HCT116 (cell line): ENCODE measurements at regions not wholly inside any gene's neighbourhood (a gene's known extent, or its start where the extent isn't known, plus 50 kb on each side); places are given as distances from the start of the nearest gene placed in this dataset.

ENCODE experiments used
- ATAC-seq: fragments of 200-7000 bp; cut with Tn5 transposase; 2 replicates; pipeline ENCODE4 v1.9.1; 2020; ENCODE audit warnings: mild to moderate bottlenecking, moderate library complexity
- BruUV-seq: library from RNA; stranded (reverse); fragments of 400-500 nt; replicated peaks from 2 replicates; lab custom pipeline; 2021; lab: Mats Ljungman, UMichigan
- CTCF ChIA-PET: fragments of 300-600 bp; sonication (Branson Sonifier 250); formaldehyde crosslinking; loops from one replicate; lab custom pipeline; 2021; ENCODE audit warnings: antibody characterized with exemption; lab: Charles Lee
- POLR2A ChIA-PET: fragments of 300-600, 350-600 bp; sonication (Branson Sonifier 250); formaldehyde crosslinking; loops from one replicate; lab custom pipeline; 2021; ENCODE audit warnings: antibody characterized with exemption; lab: Charles Lee
- RAD21 ChIA-PET, 2 experiments: fragments of 300-600 bp; sonication (Branson Sonifier 250); formaldehyde crosslinking; loops; one replicate each; lab custom pipeline; 2023; ENCODE audit warnings: low total read pairs in 2 of 2; ENCODE audit not compliant: uncharacterized antibody in 2 of 2, unreplicated experiment in 2 of 2, low non-redundant PET in 1 of 2; lab: Charles Lee
- DNase-seq: peaks from one replicate; pipeline ENCODE4 v3.0.0-alpha.2; 2010; ENCODE audit warnings: low read depth, low spot score
- H2AFZ ChIP-seq: fragments of 200-600 bp; shearing (Covaris generic), sonication (generic); 2 replicates; pipeline ENCODE4 v1.6.1; 2017; ENCODE audit warnings: low read depth, mixed run types, mixed read lengths, antibody characterized with exemption, low read length; ENCODE audit not compliant: poor library complexity, severe bottlenecking
- H3K27ac ChIP-seq: 2 replicates; pipeline ENCODE4 v1.5.1; 2012; ENCODE audit warnings: low read depth, low read length
- H3K27me3 ChIP-seq: fragments of 200-600 bp; sonication (generic); 2 replicates; pipeline ENCODE4 v1.6.1; 2016; ENCODE audit warnings: mixed run types, low read length, mixed read lengths; ENCODE audit not compliant: insufficient read depth
- H3K36me3 ChIP-seq, 2 experiments: fragments of 200-500 bp in 1 of 2; fragments of 200-600 bp in 1 of 2; sonication (Bioruptor generic) in 1 of 2; sonication (generic) in 1 of 2; 2 replicates each; pipeline versions ENCODE4 v1.5.1 to v1.6.1; 2014 to 2016; ENCODE audit warnings: low read length in 2 of 2, inconsistent platforms in 1 of 2, mixed read lengths in 1 of 2, mixed run types in 1 of 2; ENCODE audit not compliant: insufficient read depth in 2 of 2, control insufficient read depth in 1 of 2
- H3K4me1 ChIP-seq, 2 experiments: fragments of 200-600 bp in 1 of 2; sonication (generic) in 1 of 2; 2 replicates each; pipeline versions ENCODE4 v1.5.1 to v1.6.1; 2012 to 2017; ENCODE audit warnings: low read length in 2 of 2, inconsistent platforms in 1 of 2, mild to moderate bottlenecking in 1 of 2, mixed read lengths in 1 of 2, mixed run types in 1 of 2, moderate library complexity in 1 of 2; ENCODE audit not compliant: insufficient read depth in 2 of 2, control insufficient read depth in 1 of 2
- H3K4me2 ChIP-seq: fragments of 200-600 bp; sonication (generic); 2 replicates; pipeline ENCODE4 v1.6.1; 2017; ENCODE audit warnings: mixed run types, low read length, mixed read lengths
- H3K4me3 ChIP-seq, 2 experiments: fragments of 200-600 bp in 1 of 2; sonication (generic) in 1 of 2; replicated peaks in 1 of 2; 2 replicates each; pipeline ENCODE4 v1.5.1; 2011 to 2016; ENCODE audit warnings: low read length in 2 of 2, control low read depth in 1 of 2, low read depth in 1 of 2, mild to moderate bottlenecking in 1 of 2, mixed read lengths in 1 of 2, mixed run types in 1 of 2
- H3K79me2 ChIP-seq: fragments of 200-600 bp; sonication (generic); 2 replicates; pipeline ENCODE4 v1.6.1; 2017; ENCODE audit warnings: mild to moderate bottlenecking, mixed run types, low read length, moderate library complexity, mixed read lengths; ENCODE audit not compliant: insufficient read depth
- H3K9ac ChIP-seq: fragments of 200-600 bp; sonication (generic); 2 replicates; pipeline ENCODE4 v1.6.1; 2016; ENCODE audit warnings: low read length, mixed read lengths
- H3K9me2 ChIP-seq: fragments of 200-600 bp; sonication (generic), shearing (Covaris generic); 2 replicates; pipeline ENCODE4 v1.6.1; 2017; ENCODE audit warnings: mixed run types, mild to moderate bottlenecking, moderate library complexity; ENCODE audit not compliant: insufficient read depth
- H3K9me3 ChIP-seq, 2 experiments: fragments of 200-500 bp in 1 of 2; fragments of 200-600 bp in 1 of 2; sonication (Bioruptor generic) in 1 of 2; sonication (generic) in 1 of 2; 2 replicates each; pipeline ENCODE4 v1.6.1; 2014 to 2017; ENCODE audit warnings: low read length in 2 of 2, mixed read lengths in 2 of 2, inconsistent platforms in 1 of 2, low read depth in 1 of 2, mild to moderate bottlenecking in 1 of 2, mixed run types in 1 of 2, moderate library complexity in 1 of 2; ENCODE audit not compliant: control insufficient read depth in 1 of 2, insufficient read depth in 1 of 2
- H4K20me1 ChIP-seq: fragments of 200-600 bp; sonication (generic), shearing (Covaris generic); 2 replicates; pipeline ENCODE4 v1.6.1; 2017; ENCODE audit warnings: mixed run types, mild to moderate bottlenecking, moderate library complexity; ENCODE audit not compliant: insufficient read depth
- ATF3 ChIP-seq: IDR thresholded peaks from 2 replicates; pipeline ENCODE4 v1.6.1; 2012
- CBX3 ChIP-seq: IDR thresholded peaks from 2 replicates; pipeline ENCODE4 v1.6.1; 2012; ENCODE audit warnings: low read depth
- CEBPB ChIP-seq: IDR thresholded peaks from 2 replicates; pipeline ENCODE4 v1.6.1; 2012; ENCODE audit warnings: low read depth
- EGR1 ChIP-seq: IDR thresholded peaks from 2 replicates; pipeline ENCODE4 v1.6.1; 2012; ENCODE audit warnings: low read depth
- EZH2 ChIP-seq: fragments of 200-600 bp; sonication (generic); IDR thresholded peaks from 2 replicates; pipeline ENCODE4 v1.6.1; 2017; ENCODE audit warnings: antibody characterized with exemption, mixed run types
- EZH2phosphoT487 ChIP-seq: fragments of 200-600 bp; IDR thresholded peaks from 2 replicates; pipeline ENCODE4 v1.6.1; 2018; ENCODE audit warnings: antibody characterized with exemption, borderline replicate concordance
- FOSL1 ChIP-seq: IDR thresholded peaks from 2 replicates; pipeline ENCODE4 v1.6.1; 2012; ENCODE audit warnings: low read depth
- JUND ChIP-seq: IDR thresholded peaks from 2 replicates; pipeline ENCODE4 v1.6.1; 2012
- MAX ChIP-seq: IDR thresholded peaks from 2 replicates; pipeline ENCODE4 v1.6.1; 2012
- POLR2A ChIP-seq: IDR thresholded peaks from 2 replicates; pipeline ENCODE4 v1.7.0; 2011; ENCODE audit warnings: borderline replicate concordance; ENCODE audit not compliant: insufficient read depth, insufficient read length; ENCODE audit errors: extremely low read depth
- RAD21 ChIP-seq: IDR thresholded peaks from 2 replicates; pipeline ENCODE4 v1.6.1; 2012; ENCODE audit warnings: low read depth, mild to moderate bottlenecking
- REST ChIP-seq: IDR thresholded peaks from 2 replicates; pipeline ENCODE4 v1.6.1; 2012; ENCODE audit warnings: low read depth
- SIN3A ChIP-seq: IDR thresholded peaks from 2 replicates; pipeline ENCODE4 v1.6.1; 2012; ENCODE audit warnings: low read depth
- SP1 ChIP-seq: IDR thresholded peaks from 2 replicates; pipeline ENCODE4 v1.6.1; 2012; ENCODE audit warnings: low read depth
- SRF ChIP-seq: IDR thresholded peaks from 2 replicates; pipeline ENCODE4 v1.6.1; 2012; ENCODE audit warnings: low read depth
- ZNF274 ChIP-seq: fragments of 200-500 bp; sonication (Bioruptor generic); IDR thresholded peaks from 2 replicates; pipeline ENCODE4 v1.6.1; 2014; ENCODE audit warnings: mild to moderate bottlenecking, low read depth, low read length, inconsistent platforms
- intact Hi-C: fragments of 100-400 bp; cut with micrococcal nuclease; formaldehyde crosslinking; loops from 2 replicates; pipeline ENCODE4 v1.10.0; 2022

GRCh38 chr18:42586601-42587000 lies 528.9 kb downstream of the RIT2 start:
- Histone ChIP-seq H3K4me1 (no peaks in the 10 kb centered on the region), H3K27me3 (no peaks in the 10 kb centered on the region), H3K4me3 (no peak overlapping the region), H3K9me3 (peaks cover 5 to 13% of the 10 kb centered on the region in 2 experiments; a peak in 2 of 4 replicates), H3K9me2 (no peaks in the 10 kb centered on the region), H4K20me1 (no peaks in the 10 kb centered on the region), H3K79me2 (no peaks in the 10 kb centered on the region), H3K27ac (no peak overlapping the region), H3K4me2 (no peak overlapping the region), H2AFZ (no peak overlapping the region), H3K9ac (no peak overlapping the region), H3K36me3 (no peaks in the 10 kb centered on the region)
- RAD21 ChIA-PET, result no interaction called here
- no peak for DNase-seq
- TF ChIP-seq CBX3 (no peak), POLR2A (no peak), ZNF274 (no peak), EGR1 (no peak), SP1 (no peak), JUND (no peak), EZH2 (no peak), SIN3A (no peak), RAD21 (no peak), FOSL1 (no peak), MAX (no peak), REST (no peak), CEBPB (no peak), SRF (no peak), ATF3 (no peak), EZH2phosphoT487 (no peak)
- ATAC-seq, result no peak
- POLR2A ChIA-PET, result no interaction called here
- CTCF ChIA-PET, result no interaction called here
- no TSS peak for BruUV-seq
- intact Hi-C loops, result no loop called here
